ENCODE measurements at regions not wholly inside any gene's neighbourhood (a gene's known extent, or its start where the extent isn't known, plus 50 kb on each side); places are given as distances from the start of the nearest gene placed in this dataset.

DNA sequence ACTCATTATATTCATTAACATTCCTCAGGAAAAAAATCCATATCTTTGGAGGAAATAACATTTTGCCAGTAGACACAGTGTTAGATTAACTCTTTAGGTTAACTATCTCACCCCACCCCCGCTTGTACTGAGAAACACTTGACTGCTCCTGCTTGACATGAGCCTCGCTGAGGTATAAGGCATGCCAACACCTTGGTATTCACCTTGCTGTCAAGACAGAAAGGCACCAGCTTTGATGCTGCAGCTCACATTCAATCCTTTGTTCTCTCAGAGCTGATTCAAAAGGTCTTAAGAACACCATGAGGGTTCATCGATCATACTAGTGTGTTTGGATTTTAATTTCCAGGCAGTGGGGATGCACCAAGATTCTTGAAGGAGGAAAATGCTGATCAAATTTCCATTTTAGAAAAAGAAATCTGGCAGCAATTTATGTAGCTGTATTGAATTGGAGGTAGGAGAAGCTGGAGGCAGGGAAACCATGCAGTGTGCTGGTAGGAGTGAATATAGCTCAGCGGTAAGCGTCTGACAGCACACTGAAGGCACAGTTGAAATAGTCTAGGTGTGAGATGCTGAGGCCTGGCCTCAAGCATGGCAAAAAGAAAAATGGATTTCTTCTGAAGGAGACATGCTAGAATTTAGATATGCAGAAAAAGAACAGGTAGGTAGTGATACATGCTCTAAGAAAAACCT is 108.0 kb upstream of the ST6GALNAC5 start:
- H3K4me2 ChIP-seq (ENCODE audit: low read length): no peak overlapping the region
- no peaks in the 10 kb centered on the region for H4K20me1 ChIP-seq (ENCODE audit: insufficient read depth)
- no peak overlapping the region for H3K4me3 ChIP-seq (replicated peaks in 1 of 2; ENCODE audit: low read depth in 1 of 2, low read length in 2 of 2)
- H3K27me3 ChIP-seq (ENCODE audit: insufficient read depth, low read length): no peaks in the 10 kb centered on the region
- no peaks in the 10 kb centered on the region for H3K9me2 ChIP-seq (ENCODE audit: insufficient read depth)
- H3K27ac ChIP-seq (ENCODE audit: low read depth, low read length): no peak overlapping the region
- no peaks in the 10 kb centered on the region for H3K79me2 ChIP-seq (ENCODE audit: insufficient read depth, low read length)
- BruUV-seq (replicated peaks): no TSS peak
- RAD21 ChIA-PET (ENCODE audit: low non-redundant PET in 1 of 2, low total read pairs in 2 of 2, uncharacterized antibody in 2 of 2, unreplicated experiment in 2 of 2): no interaction called here
- H3K36me3 ChIP-seq (ENCODE audit: control insufficient read depth in 1 of 2, insufficient read depth in 2 of 2, low read length in 2 of 2): no peaks in the 10 kb centered on the region
- ATAC-seq (no peak), DNase-seq (ENCODE audit: low read depth, low spot score) (no peak)
- POLR2A ChIA-PET: no interaction called here
- intact Hi-C loops (cut with micrococcal nuclease): no loop called here
- no peak overlapping the region for H2AFZ ChIP-seq (ENCODE audit: low read depth, low read length, poor library complexity, severe bottlenecking)
- H3K4me1 ChIP-seq (ENCODE audit: control insufficient read depth in 1 of 2, insufficient read depth in 2 of 2, low read length in 2 of 2): no peaks in the 10 kb centered on the region
- H3K9me3 ChIP-seq (ENCODE audit: control insufficient read depth in 1 of 2, insufficient read depth in 1 of 2, low read depth in 1 of 2, low read length in 2 of 2): no peaks in the 10 kb centered on the region
- no peak for TF ChIP-seq POLR2A (IDR thresholded peaks at IDR 0.05; ENCODE audit: borderline replicate concordance, extremely low read depth, insufficient read depth, insufficient read length)
- TF ChIP-seq CEBPB (IDR thresholded peaks at IDR 0.05; ENCODE audit: low read depth): no peak
- TF ChIP-seq, protein P1, sequence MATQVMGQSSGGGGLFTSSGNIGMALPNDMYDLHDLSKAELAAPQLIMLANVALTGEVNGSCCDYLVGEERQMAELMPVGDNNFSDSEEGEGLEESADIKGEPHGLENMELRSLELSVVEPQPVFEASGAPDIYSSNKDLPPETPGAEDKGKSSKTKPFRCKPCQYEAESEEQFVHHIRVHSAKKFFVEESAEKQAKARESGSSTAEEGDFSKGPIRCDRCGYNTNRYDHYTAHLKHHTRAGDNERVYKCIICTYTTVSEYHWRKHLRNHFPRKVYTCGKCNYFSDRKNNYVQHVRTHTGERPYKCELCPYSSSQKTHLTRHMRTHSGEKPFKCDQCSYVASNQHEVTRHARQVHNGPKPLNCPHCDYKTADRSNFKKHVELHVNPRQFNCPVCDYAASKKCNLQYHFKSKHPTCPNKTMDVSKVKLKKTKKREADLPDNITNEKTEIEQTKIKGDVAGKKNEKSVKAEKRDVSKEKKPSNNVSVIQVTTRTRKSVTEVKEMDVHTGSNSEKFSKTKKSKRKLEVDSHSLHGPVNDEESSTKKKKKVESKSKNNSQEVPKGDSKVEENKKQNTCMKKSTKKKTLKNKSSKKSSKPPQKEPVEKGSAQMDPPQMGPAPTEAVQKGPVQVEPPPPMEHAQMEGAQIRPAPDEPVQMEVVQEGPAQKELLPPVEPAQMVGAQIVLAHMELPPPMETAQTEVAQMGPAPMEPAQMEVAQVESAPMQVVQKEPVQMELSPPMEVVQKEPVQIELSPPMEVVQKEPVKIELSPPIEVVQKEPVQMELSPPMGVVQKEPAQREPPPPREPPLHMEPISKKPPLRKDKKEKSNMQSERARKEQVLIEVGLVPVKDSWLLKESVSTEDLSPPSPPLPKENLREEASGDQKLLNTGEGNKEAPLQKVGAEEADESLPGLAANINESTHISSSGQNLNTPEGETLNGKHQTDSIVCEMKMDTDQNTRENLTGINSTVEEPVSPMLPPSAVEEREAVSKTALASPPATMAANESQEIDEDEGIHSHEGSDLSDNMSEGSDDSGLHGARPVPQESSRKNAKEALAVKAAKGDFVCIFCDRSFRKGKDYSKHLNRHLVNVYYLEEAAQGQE (IDR thresholded peaks at IDR 0.05; ENCODE audit: low read depth): no peak
- no peak for TF ChIP-seq TCF7L2 (IDR thresholded peaks at IDR 0.05; ENCODE audit: borderline replicate concordance, extremely low read depth, insufficient read depth, insufficient read length)
- no peak for TF ChIP-seq POLR2AphosphoS5 (IDR thresholded peaks at IDR 0.05; ENCODE audit: low read depth, low read length)
- TF ChIP-seq ZNF274 (IDR thresholded peaks at IDR 0.05; ENCODE audit: low read depth, low read length): no peak
- TF ChIP-seq, protein P2, sequence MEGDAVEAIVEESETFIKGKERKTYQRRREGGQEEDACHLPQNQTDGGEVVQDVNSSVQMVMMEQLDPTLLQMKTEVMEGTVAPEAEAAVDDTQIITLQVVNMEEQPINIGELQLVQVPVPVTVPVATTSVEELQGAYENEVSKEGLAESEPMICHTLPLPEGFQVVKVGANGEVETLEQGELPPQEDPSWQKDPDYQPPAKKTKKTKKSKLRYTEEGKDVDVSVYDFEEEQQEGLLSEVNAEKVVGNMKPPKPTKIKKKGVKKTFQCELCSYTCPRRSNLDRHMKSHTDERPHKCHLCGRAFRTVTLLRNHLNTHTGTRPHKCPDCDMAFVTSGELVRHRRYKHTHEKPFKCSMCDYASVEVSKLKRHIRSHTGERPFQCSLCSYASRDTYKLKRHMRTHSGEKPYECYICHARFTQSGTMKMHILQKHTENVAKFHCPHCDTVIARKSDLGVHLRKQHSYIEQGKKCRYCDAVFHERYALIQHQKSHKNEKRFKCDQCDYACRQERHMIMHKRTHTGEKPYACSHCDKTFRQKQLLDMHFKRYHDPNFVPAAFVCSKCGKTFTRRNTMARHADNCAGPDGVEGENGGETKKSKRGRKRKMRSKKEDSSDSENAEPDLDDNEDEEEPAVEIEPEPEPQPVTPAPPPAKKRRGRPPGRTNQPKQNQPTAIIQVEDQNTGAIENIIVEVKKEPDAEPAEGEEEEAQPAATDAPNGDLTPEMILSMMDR (IDR thresholded peaks at IDR 0.05 in 2 of 3, conservative IDR thresholded peaks at IDR 0.05 in 1 of 3; ENCODE audit: borderline replicate concordance in 1 of 3, insufficient read depth in 1 of 3, low read depth in 2 of 3, low read length in 2 of 3): no peak
- no peak for TF ChIP-seq SRF (IDR thresholded peaks at IDR 0.05; ENCODE audit: low read depth)
- TF ChIP-seq, protein P3, sequence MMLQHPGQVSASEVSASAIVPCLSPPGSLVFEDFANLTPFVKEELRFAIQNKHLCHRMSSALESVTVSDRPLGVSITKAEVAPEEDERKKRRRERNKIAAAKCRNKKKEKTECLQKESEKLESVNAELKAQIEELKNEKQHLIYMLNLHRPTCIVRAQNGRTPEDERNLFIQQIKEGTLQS (IDR thresholded peaks at IDR 0.05): no peak
- TF ChIP-seq JUND (IDR thresholded peaks at IDR 0.05): no peak
- TF ChIP-seq EZH2phosphoT487 (IDR thresholded peaks at IDR 0.05; ENCODE audit: borderline replicate concordance): no peak
- TF ChIP-seq, protein P4, sequence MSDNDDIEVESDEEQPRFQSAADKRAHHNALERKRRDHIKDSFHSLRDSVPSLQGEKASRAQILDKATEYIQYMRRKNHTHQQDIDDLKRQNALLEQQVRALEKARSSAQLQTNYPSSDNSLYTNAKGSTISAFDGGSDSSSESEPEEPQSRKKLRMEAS (IDR thresholded peaks at IDR 0.05): no peak
- TF ChIP-seq EZH2 (IDR thresholded peaks at IDR 0.05): no peak
- no peak for TF ChIP-seq CBX3 (IDR thresholded peaks at IDR 0.05; ENCODE audit: low read depth)
- TF ChIP-seq ZFX (IDR thresholded peaks at IDR 0.05): no peak
- no peak for TF ChIP-seq SP1 (IDR thresholded peaks at IDR 0.05; ENCODE audit: low read depth)
- CTCF ChIA-PET: no interaction called here
- no peak overlapping the region for H3K9ac ChIP-seq (ENCODE audit: low read length)

All from HCT116 (cell line).